ENCODE measurements at regions not wholly inside any gene's neighbourhood (a gene's known extent, or its start where the extent isn't known, plus 50 kb on each side); places are given as distances from the start of the nearest gene placed in this dataset.

GRCh38 chr2:138950486-138950885 lies 170.3 kb upstream of the NXPH2 start:
- no peak for TF ChIP-seq CTCF (IDR thresholded peaks at IDR 0.05; ENCODE audit: insufficient read depth in 1 of 2, low read depth in 1 of 2, low read length in 1 of 2, severe bottlenecking in 1 of 2, unreplicated experiment in 1 of 2)
- Histone ChIP-seq H3K4me1 (0 out of 2 replicates have a peak, but pooled peaks cover 10% of the 10 kb centered on the region), H3K36me3 (ENCODE audit: control insufficient read depth, insufficient read depth, low read length) (no peaks in the 10 kb centered on the region), H3K4me3 (ENCODE audit: low read depth, low read length) (no peak overlapping the region), H3K9me3 (no peaks in the 10 kb centered on the region), H3K27me3 (replicated peaks; ENCODE audit: control insufficient read depth, insufficient read depth, low read length) (no peaks in the 10 kb centered on the region)
- no peak for DNase-seq
- ChIA-PET CTCF (no interaction called here), POLR2A (no interaction called here)
- no peak overlapping the region for H3K27ac Mint-ChIP-seq (ENCODE audit: unreplicated experiment)
- no TSS peak for BruUV-seq (replicated peaks)
- intact Hi-C loops (cut with micrococcal nuclease; ENCODE audit: unreplicated experiment): no loop called here
- H3K36me3 Mint-ChIP-seq (ENCODE audit: insufficient read depth, unreplicated experiment): no peaks in the 10 kb centered on the region
- H3K27me3 Mint-ChIP-seq (ENCODE audit: insufficient read depth, unreplicated experiment): no peaks in the 10 kb centered on the region
- no peak overlapping the region for H3K4me3 Mint-ChIP-seq (ENCODE audit: unreplicated experiment)
- H3K4me1 Mint-ChIP-seq (ENCODE audit: low read depth, unreplicated experiment): peaks cover 12% of the 10 kb centered on the region
- H3K9me3 Mint-ChIP-seq (ENCODE audit: unreplicated experiment): no peaks in the 10 kb centered on the region

GRCh38 chr2:138949517-138949916 lies 169.3 kb upstream of the NXPH2 start:
- intact Hi-C loops (cut with micrococcal nuclease; ENCODE audit: unreplicated experiment): no loop called here
- CTCF ChIA-PET: no interaction called here
- Mint-ChIP-seq H3K27ac (ENCODE audit: unreplicated experiment) (no peak overlapping the region), H3K36me3 (ENCODE audit: insufficient read depth, unreplicated experiment) (no peaks in the 10 kb centered on the region), H3K4me1 (ENCODE audit: low read depth, unreplicated experiment) (peaks cover 12% of the 10 kb centered on the region), H3K4me3 (ENCODE audit: unreplicated experiment) (no peak overlapping the region), H3K9me3 (ENCODE audit: unreplicated experiment) (no peaks in the 10 kb centered on the region), H3K27me3 (ENCODE audit: insufficient read depth, unreplicated experiment) (no peaks in the 10 kb centered on the region)
- DNase-seq: no peak
- Histone ChIP-seq H3K36me3 (ENCODE audit: control insufficient read depth, insufficient read depth, low read length) (no peaks in the 10 kb centered on the region), H3K9me3 (no peaks in the 10 kb centered on the region), H3K4me1 (0 out of 2 replicates have a peak, but pooled peaks cover 10% of the 10 kb centered on the region), H3K27me3 (replicated peaks; ENCODE audit: control insufficient read depth, insufficient read depth, low read length) (no peaks in the 10 kb centered on the region), H3K4me3 (ENCODE audit: low read depth, low read length) (no peak overlapping the region)
- no peak for TF ChIP-seq CTCF (IDR thresholded peaks at IDR 0.05; ENCODE audit: insufficient read depth in 1 of 2, low read depth in 1 of 2, low read length in 1 of 2, severe bottlenecking in 1 of 2, unreplicated experiment in 1 of 2)
- BruUV-seq (replicated peaks): no TSS peak
- POLR2A ChIA-PET: no interaction called here

- no peaks in the 10 kb centered on the region for H3K27me3 ChIP-seq (replicated peaks; ENCODE audit: control insufficient read depth, insufficient read depth, low read length)
- H3K4me3 ChIP-seq (ENCODE audit: low read depth, low read length): no peak overlapping the region
- ChIA-PET POLR2A (no interaction called here), CTCF (no interaction called here)
- Mint-ChIP-seq H3K36me3 (ENCODE audit: insufficient read depth, unreplicated experiment) (no peaks in the 10 kb centered on the region), H3K4me1 (ENCODE audit: low read depth, unreplicated experiment) (peaks cover 12% of the 10 kb centered on the region), H3K9me3 (ENCODE audit: unreplicated experiment) (no peaks in the 10 kb centered on the region), H3K27me3 (ENCODE audit: insufficient read depth, unreplicated experiment) (no peaks in the 10 kb centered on the region), H3K4me3 (ENCODE audit: unreplicated experiment) (no peak overlapping the region), H3K27ac (ENCODE audit: unreplicated experiment) (no peak overlapping the region)
- no peak for DNase-seq
- 0 out of 2 replicates have a peak, but pooled peaks cover 10% of the 10 kb centered on the region for H3K4me1 ChIP-seq
- intact Hi-C loops (cut with micrococcal nuclease; ENCODE audit: unreplicated experiment): no loop called here
- no peaks in the 10 kb centered on the region for H3K9me3 ChIP-seq
- BruUV-seq (replicated peaks): no TSS peak
- no peaks in the 10 kb centered on the region for H3K36me3 ChIP-seq (ENCODE audit: control insufficient read depth, insufficient read depth, low read length)
- no peak for TF ChIP-seq CTCF (IDR thresholded peaks at IDR 0.05; ENCODE audit: insufficient read depth in 1 of 2, low read depth in 1 of 2, low read length in 1 of 2, severe bottlenecking in 1 of 2, unreplicated experiment in 1 of 2)
These were observed 167.9 kb upstream of the NXPH2 start for GRCh38 chr2:138948070-138948539.

All from Caco-2 (cell line).